GM12874 (cell line): ENCODE measurements at regions not wholly inside any gene's neighbourhood (a gene's known extent, or its start where the extent isn't known, plus 50 kb on each side); places are given as distances from the start of the nearest gene placed in this dataset.

ENCODE experiments used
- CTCF ChIP-seq: IDR thresholded peaks from 2 replicates; pipeline ENCODE4 v1.5.1; 2011; ENCODE audit warnings: low read depth, mild to moderate bottlenecking, control low read depth, low read length, moderate library complexity; ENCODE audit not compliant: insufficient read depth

GRCh38 chr3:55330756-55331155 is 156.3 kb downstream of the WNT5A start:
- no peak for TF ChIP-seq CTCF

- no peak for TF ChIP-seq CTCF
These were observed 156.8 kb downstream of the WNT5A start for GRCh38 chr3:55330355-55330754.

GRCh38 chr3:55329849-55330248 is 157.3 kb downstream of the WNT5A start:
- TF ChIP-seq CTCF: no peak

- TF ChIP-seq CTCF: no peak
These were observed 159.8 kb downstream of the WNT5A start for GRCh38 chr3:55327131-55327920.

- TF ChIP-seq CTCF: no peak
These were observed 164.5 kb downstream of the WNT5A start for GRCh38 chr3:55322638-55323037.

GRCh38 chr3:55320928-55321327 is 166.2 kb downstream of the WNT5A start:
- no peak for TF ChIP-seq CTCF

- no peak for TF ChIP-seq CTCF
These were observed 171.7 kb downstream of the WNT5A start for GRCh38 chr3:55315396-55315795.
